GM21786 (cell line): ENCODE measurements at regions not wholly inside any gene's neighbourhood (a gene's known extent, or its start where the extent isn't known, plus 50 kb on each side); places are given as distances from the start of the nearest gene placed in this dataset.

Experiments
- ATAC-seq: cut with Tn5 transposase; IDR thresholded peaks from one replicate; pipeline ENCODE4 v1.9.1; 2021; ENCODE audit not compliant: unreplicated experiment

- no peak for ATAC-seq
These were observed 604.7 kb upstream of the SALL1 start for GRCh38 chr16:51755577-51756355.

- ATAC-seq, result no peak
These were observed 604.0 kb upstream of the SALL1 start for GRCh38 chr16:51755039-51755501.

- no peak for ATAC-seq
These were observed 602.5 kb upstream of the SALL1 start for GRCh38 chr16:51753467-51754127.

- no peak for ATAC-seq
These were observed 601.4 kb upstream of the SALL1 start for GRCh38 chr16:51752438-51752995.

- no peak for ATAC-seq
These were observed 596.3 kb upstream of the SALL1 start for GRCh38 chr16:51747329-51747728.

- no peak for ATAC-seq
These were observed 583.1 kb upstream of the SALL1 start for GRCh38 chr16:51734220-51734619.

GRCh38 chr16:51733181-51733580, 582.1 kb upstream of the SALL1 start:
- no peak for ATAC-seq

GRCh38 chr16:51731160-51731559, 580.1 kb upstream of the SALL1 start:
- no peak for ATAC-seq

- no peak for ATAC-seq
These were observed 572.1 kb upstream of the SALL1 start for GRCh38 chr16:51723036-51723724.

GRCh38 chr16:51722467-51722866, 571.4 kb upstream of the SALL1 start:
- ATAC-seq, result no peak

- ATAC-seq, result no peak
These were observed 568.3 kb upstream of the SALL1 start for GRCh38 chr16:51719376-51719775.

- no peak for ATAC-seq
These were observed 565.1 kb upstream of the SALL1 start for GRCh38 chr16:51716195-51716594.

GRCh38 chr16:51713502-51713901, 562.4 kb upstream of the SALL1 start:
- no peak for ATAC-seq

- ATAC-seq, result no peak
These were observed 560.0 kb upstream of the SALL1 start for GRCh38 chr16:51710905-51711563.

GRCh38 chr16:51710186-51710585, 559.1 kb upstream of the SALL1 start:
- no peak for ATAC-seq

GRCh38 chr16:51708861-51709260, 557.8 kb upstream of the SALL1 start:
- ATAC-seq, result no peak

GRCh38 chr16:51707666-51708065, 556.6 kb upstream of the SALL1 start:
- ATAC-seq, result no peak

- ATAC-seq, result no peak
These were observed 554.1 kb upstream of the SALL1 start for GRCh38 chr16:51705142-51705541.

GRCh38 chr16:51701025-51701424, 550.0 kb upstream of the SALL1 start:
- ATAC-seq, result no peak

GRCh38 chr16:51699686-51700396, 548.8 kb upstream of the SALL1 start:
- ATAC-seq, result no peak
